ENCODE measurements at regions not wholly inside any gene's neighbourhood (a gene's known extent, or its start where the extent isn't known, plus 50 kb on each side); places are given as distances from the start of the nearest gene placed in this dataset.

DNA sequence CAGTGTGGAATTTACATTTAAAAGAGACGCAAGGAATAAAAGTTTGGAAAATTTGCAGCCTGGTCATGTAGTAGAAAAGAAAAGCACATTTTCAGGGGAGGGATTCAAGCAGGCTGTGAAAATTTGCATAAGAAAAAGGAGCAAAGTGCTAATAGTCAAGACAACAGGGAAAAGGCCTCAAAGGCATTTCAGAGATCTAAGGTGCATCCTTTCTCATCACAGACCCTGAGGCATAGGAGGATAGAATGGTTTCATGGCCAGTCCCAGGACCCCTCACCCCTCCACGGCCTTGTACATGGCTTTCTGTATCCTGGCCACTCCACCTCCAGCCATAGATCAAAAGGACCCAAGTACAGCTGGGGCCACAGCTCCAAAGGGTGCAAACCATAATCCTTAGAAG is 380.5 kb upstream of the BRINP3 start:
- TF ChIP-seq, protein P1, sequence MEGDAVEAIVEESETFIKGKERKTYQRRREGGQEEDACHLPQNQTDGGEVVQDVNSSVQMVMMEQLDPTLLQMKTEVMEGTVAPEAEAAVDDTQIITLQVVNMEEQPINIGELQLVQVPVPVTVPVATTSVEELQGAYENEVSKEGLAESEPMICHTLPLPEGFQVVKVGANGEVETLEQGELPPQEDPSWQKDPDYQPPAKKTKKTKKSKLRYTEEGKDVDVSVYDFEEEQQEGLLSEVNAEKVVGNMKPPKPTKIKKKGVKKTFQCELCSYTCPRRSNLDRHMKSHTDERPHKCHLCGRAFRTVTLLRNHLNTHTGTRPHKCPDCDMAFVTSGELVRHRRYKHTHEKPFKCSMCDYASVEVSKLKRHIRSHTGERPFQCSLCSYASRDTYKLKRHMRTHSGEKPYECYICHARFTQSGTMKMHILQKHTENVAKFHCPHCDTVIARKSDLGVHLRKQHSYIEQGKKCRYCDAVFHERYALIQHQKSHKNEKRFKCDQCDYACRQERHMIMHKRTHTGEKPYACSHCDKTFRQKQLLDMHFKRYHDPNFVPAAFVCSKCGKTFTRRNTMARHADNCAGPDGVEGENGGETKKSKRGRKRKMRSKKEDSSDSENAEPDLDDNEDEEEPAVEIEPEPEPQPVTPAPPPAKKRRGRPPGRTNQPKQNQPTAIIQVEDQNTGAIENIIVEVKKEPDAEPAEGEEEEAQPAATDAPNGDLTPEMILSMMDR (IDR thresholded peaks at IDR 0.05): no peak
- no peak for TF ChIP-seq ZFX (IDR thresholded peaks at IDR 0.05; ENCODE audit: borderline replicate concordance)

All from 22Rv1 (cell line).